WI38 (cell line): ENCODE measurements at regions not wholly inside any gene's neighbourhood (a gene's known extent, or its start where the extent isn't known, plus 50 kb on each side); places are given as distances from the start of the nearest gene placed in this dataset.

ENCODE experiments used
- H3K4me3 ChIP-seq: 2 replicates; pipeline ENCODE4 v1.5.1; 2011; ENCODE audit warnings: low read depth, mild to moderate bottlenecking, control low read depth, low read length
- CTCF ChIP-seq: IDR thresholded peaks from 2 replicates; pipeline ENCODE4 v1.5.1; 2012; ENCODE audit warnings: low read depth, mild to moderate bottlenecking, control low read depth, low read length

GRCh38 chr13:78777976-78778375 lies 119.0 kb upstream of the OBI1 start:
- no peak overlapping the region for H3K4me3 ChIP-seq
- TF ChIP-seq CTCF, result no peak

DNA sequence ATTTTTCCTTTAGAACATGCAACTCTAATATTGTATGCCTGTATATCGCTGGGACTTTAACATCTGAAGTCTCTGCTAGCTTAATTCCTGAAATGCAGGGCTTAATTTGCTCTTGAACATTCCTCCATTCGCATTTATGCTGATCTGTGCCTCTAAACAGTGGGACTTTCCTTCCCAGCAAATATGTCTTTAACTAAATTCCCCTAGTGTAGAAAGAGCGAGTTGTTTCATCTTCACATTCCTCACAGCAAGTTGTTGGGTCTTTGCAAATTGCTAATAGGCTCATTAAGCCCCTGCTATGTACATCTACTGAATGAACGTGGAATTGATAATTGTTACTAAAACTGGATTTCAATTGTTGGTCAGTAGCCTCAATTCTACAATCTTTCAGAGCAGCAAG lies 118.4 kb upstream of the OBI1 start:
- no peak overlapping the region for H3K4me3 ChIP-seq
- TF ChIP-seq CTCF, result no peak

GRCh38 chr13:78772933-78773332 lies 114.0 kb upstream of the OBI1 start:
- TF ChIP-seq CTCF, result no peak
- no peak overlapping the region for H3K4me3 ChIP-seq

GRCh38 chr13:78770601-78771000 lies 111.6 kb upstream of the OBI1 start:
- H3K4me3 ChIP-seq, result no peak overlapping the region
- TF ChIP-seq CTCF, result no peak

DNA sequence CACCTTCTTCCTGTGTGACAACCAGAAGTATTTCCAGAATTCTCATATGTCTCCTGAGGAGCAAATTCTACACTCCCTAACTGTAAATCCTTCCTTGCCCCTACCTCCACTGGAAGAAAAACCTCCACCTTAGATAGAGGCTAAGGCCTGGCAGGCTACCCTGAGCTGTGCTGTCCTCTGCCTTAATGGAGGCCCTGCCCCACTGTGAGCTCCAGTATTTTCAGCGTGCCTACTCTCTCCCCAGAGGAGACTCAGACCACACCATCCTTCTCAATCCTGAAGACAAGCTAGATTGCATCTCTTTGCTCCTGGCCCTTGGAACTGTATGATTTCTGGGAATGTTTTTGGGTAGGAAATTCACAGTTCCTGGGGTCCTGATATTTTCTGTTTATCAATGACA lies 110.0 kb upstream of the OBI1 start:
- no peak overlapping the region for H3K4me3 ChIP-seq
- TF ChIP-seq CTCF, result no peak

DNA sequence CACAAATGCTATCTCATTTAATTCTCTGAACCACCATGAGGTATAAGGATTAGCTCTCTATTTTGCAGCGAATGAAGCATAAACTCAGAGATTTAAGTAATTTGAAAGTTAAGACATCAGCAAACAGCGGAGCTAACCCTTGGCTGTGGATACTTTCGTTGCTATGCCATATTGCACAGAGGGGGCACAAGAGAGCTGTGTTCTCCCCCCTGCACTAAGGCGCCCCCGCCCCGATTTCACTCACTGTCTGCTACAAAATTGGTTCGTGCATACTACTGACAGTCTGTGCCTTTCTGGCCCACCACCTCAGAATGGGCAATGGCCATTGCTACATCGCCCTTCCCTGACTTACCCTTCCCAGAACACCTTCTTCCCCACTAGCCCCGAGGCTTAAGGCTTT lies 105.7 kb upstream of the OBI1 start:
- no peak overlapping the region for H3K4me3 ChIP-seq
- no peak for TF ChIP-seq CTCF

DNA sequence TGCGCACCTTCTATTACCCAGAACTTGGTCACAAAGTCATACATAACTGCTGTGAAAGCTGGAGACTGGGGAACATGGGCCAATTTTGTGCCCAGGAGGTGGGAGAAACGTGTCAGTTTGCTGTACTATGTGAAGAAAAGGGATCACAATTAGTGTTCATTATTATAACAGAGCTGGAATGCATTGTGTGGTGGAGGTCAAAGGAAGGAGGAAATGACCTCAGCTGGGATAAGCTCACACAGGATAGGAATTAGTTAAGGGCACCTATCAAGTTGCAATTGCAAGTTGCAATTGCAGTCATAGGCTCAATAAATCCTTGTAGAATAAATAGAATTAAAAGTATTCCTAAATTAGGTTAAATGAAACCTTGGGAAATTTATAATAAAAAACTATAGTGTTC lies 103.9 kb upstream of the OBI1 start:
- H3K4me3 ChIP-seq, result no peak overlapping the region
- TF ChIP-seq CTCF, result no peak

DNA sequence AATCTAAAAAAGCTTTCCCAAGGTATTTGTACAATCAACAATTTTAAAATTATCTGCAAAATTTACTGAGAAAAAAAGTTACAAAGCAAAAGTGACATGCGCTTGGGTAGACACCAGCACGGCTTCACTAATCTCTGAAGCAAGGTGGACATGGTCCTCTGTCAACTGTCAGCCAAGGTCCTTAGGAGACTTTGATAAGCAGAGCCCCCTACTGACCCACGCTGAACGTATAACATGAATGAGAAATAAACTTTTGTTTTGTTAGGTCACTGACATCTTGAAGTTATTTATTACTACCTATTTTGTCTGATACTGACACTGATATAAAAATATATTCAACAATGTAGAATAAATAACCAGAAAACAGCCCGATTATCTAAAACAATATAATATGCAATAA lies 100.7 kb upstream of the OBI1 start:
- TF ChIP-seq CTCF, result no peak

More for the DNA sequence above, 100.7 kb upstream of the OBI1 start:
- H3K4me3 ChIP-seq, result no peak overlapping the region
